LoVo (cell line): ENCODE measurements at regions not wholly inside any gene's neighbourhood (a gene's known extent, or its start where the extent isn't known, plus 50 kb on each side); places are given as distances from the start of the nearest gene placed in this dataset.
"Not testable (repeated sequence)": the region's sequence is repeated elsewhere in the genome, so short reads cannot be mapped to it uniquely, and the experiment has no call there.

Source experiments
- DNase-seq: peaks from one replicate; pipeline ENCODE4 v3.0.0-alpha.2; 2016; ENCODE audit warnings: low spot score

DNA sequence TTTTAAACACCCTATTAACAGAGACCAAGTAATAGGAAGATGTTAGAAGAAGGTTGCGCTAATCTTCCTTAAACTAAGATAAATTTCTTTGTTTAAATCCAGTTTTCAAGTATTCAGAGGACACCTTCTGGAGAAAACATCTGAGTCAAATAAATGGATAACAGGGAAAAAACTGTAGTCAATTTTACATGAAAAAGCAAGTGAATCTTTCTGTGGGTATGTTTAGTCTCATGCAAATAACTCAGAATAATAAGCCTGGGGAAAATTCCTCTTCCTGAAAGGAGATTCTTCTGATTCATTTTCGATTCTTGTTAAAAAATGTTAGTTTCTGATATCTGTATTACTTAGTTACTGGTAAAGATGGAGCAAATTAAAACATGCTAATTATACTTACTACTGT lies 145.5 kb downstream of the CTH start:
- DNase-seq, result no peak

GRCh38 chr1:70567167-70567566 lies 156.1 kb downstream of the CTH start:
- DNase-seq, result no peak

GRCh38 chr1:70571191-70571590 lies 160.1 kb downstream of the CTH start:
- no peak for DNase-seq

DNA sequence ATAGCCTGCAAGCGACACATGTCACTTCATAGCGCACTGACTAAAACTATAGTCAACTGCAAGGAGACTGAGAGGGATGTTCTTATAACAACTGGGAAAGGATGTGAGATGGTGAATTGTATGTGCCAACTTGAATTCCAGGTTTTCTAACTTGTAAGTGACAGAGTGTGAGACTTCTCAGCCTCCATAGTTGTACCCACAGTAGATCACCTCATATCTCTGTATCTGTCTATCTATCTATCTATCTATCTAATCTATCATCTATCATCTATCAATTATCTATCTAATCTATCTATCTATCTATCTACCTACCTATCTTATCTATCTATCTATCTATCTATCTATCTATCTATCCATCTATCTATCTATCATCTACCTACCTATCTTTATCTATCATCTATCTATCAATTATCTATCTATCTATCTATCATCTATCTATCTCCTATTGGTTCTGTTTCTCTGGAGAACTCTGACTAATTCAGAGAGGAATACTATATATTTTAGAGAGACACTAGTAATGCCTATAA lies 162.3 kb downstream of the CTH start:
- DNase-seq, result no peak

- no peak for DNase-seq
Measured at GRCh38 chr1:70581661-70582060, 170.6 kb downstream of the CTH start.

DNA sequence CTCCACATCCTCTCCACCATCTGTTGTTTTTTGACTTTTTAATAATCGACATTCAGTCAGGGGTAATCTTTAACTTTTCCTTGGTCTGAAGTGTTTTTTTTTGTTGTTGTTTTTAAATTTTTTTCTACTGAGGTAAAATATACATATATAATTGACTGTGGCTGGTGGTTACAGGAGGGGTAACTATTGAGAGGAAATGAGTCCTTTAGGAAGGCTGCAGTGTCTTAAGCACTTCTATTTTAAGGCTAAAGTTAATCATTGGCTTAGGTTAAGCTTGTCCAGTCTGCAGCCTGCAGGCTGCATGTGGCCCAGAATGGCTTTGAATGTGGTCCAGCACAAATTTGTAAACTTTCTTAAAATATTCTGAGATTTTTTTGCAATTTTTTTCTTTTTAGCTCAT lies 172.5 kb downstream of the CTH start:
- DNase-seq, result no peak

- no peak for DNase-seq
Measured at GRCh38 chr1:70586046-70586445, 175.0 kb downstream of the CTH start.

DNA sequence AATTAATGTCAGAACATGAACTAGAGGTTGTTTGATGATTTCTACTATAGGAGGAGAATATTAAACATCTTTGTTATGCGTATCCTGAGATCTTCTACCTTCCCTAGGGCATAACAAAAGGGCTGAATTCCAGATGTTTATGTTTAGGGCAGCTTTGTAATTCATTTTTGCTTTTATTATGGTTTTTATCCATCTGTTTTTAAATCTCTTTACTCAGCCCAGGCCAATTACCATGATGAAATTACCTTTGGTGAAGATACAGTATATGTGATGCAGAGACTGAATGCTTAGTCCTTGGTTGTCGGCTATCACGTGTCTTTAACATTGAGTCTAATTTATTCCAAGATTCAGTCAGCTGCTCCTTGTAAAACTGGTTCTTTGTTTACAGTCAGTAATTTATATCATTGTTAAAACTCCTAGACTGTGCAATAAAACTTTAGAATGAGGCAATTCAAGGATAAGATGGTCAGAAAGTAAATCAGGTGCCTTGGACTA lies 176.9 kb downstream of the CTH start:
- DNase-seq, result no peak

DNA sequence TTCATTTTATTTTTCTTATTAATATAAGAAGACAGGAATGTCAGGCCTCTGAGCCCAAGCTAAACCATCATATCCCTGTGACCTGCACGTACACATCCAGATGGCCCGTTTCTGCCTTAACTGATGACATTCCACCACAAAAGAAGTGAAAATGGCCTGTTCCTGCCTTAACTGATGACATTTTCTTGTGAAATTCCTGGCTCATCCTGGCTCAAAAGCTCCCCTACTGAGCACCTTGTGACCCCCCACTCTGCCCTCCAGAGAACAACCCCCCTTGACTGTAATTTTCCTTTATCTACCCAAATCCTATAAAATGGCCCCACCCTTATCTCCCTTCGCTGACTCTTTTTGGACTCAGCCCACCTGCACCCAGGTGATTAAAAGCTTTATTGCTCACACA lies 182.5 kb downstream of the CTH start:
- DNase-seq, result not testable (repeated sequence)

GRCh38 chr1:70608815-70609214 lies 197.7 kb downstream of the CTH start:
- DNase-seq, result no peak

- DNase-seq, result not testable (repeated sequence)
Measured at GRCh38 chr1:70610164-70610563, 199.1 kb downstream of the CTH start.

DNA sequence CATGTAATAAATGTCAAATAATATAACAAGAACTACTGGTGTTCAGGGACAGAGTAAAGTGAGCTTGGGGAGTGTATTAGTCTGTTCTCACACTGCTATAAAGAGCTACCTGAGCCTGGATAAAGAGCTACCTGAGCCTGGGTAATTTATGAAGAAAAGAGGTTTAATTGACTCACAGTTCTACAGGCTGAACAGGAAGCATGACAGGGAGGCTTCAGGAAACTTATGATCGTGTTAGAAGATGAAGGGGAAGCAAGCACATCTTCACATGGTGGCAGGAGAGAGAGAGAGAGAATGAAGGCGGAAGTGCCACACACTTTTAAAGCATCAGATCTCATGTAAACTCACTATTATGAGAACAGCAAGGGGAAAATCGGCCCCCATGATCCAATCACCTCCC lies 205.9 kb downstream of the CTH start:
- DNase-seq, result no peak

GRCh38 chr1:70617728-70618127 lies 206.7 kb downstream of the CTH start:
- no peak for DNase-seq

- no peak for DNase-seq
Measured at GRCh38 chr1:70627910-70628309, 216.8 kb downstream of the CTH start.

DNA sequence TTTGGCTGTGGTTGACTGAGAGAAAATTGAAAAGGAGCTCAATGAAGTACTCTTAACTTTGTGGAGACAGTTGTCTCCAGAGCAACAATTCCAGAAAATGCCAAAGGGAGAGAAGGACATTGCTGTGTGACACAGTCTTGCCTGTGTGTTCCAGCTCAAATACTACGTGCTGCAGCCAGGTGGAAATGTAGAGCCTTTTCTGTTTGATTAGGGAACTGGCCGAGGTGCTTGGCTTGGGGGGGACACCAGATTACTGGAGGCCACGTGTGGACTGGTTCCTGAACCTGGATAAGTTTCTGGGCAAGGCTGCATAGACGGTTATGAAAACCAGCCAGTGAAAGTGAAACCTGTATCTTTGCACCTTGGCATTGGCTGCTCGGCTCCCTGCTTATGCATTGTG lies 217.9 kb downstream of the CTH start:
- DNase-seq, result no peak

DNA sequence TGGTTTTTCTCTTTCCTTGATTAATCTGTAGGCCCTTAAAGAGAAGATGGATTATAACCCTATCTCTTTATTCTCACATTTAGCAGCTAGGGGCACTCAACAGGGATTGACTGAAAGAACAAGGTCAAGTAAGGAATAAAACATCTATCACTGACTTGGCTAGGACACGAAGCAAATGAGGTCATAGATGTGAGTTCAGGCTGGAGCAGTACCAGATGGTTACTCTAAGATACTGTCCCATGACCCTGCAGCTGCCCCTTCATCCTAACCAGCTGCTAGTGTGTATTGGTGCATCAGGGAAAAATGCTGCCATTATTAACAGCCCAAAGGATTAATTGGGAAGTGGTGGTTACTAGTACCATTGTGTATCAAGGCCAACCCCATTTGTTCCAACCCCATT lies 221.9 kb downstream of the CTH start:
- DNase-seq, result no peak

GRCh38 chr1:70635868-70636267 lies 224.8 kb downstream of the CTH start:
- no peak for DNase-seq

DNA sequence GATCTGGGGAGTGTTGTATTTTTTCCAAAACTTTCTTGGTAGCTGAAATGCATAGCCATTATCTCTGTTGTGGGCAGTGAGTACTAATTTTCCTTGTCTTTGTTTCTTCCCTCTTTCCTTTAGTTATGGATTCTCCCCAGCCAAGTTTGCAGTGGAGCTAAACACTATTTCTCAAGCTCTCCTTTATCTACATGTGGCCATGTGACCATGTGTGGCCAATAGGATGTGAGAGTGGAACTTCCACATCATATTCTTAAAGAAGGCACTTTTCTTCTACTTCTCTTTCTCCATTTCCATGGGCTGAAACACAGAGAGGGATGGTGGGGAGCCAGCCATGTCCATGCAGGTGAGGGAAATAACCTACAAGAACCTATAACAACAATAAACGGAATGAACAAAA lies 230.8 kb downstream of the CTH start:
- DNase-seq, result no peak

DNA sequence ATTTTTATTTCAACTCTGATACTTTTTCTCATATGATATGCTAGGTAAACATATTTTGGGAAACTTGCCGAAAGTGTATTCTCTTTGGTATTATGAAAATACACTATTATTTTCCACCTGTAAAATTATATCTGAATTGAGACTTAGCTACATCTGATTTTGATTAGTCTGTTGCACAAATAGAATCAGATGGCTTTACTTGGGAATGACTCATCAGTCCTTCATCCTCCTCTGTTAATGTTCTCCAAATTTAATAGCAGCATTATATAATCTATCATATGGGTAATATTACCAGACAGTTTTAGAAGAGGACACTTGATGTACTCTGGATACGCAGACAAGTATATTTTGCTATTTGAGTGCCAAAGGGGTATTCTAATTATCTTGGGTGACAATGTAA lies 245.3 kb downstream of the CTH start:
- DNase-seq, result no peak

DNA sequence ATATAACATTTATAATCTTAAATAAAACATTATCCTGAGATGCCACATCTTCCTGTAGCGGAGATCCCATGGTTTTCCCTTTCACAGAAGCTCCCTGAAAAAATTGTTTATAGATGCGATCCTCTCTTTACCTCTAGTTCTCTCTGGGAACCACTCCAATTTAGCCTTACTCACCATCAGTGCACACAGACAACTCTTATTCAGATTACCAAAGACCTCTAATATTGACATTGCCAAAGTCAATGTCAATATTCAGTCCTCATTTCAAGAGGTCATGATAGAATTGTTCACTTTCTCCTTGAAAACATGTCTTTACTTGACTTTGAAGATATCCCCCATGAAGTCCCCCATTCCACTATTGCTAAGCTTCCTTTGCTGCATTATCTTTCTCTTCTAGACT lies 248.8 kb downstream of the CTH start:
- no peak for DNase-seq

- DNase-seq, result no peak
Measured at GRCh38 chr1:70666381-70667140, 255.5 kb downstream of the CTH start.

- no peak for DNase-seq
Measured at GRCh38 chr1:70667494-70668170, 256.6 kb downstream of the CTH start.

- no peak for DNase-seq
Measured at GRCh38 chr1:70671006-70671405, 259.9 kb downstream of the CTH start.
